ENCODE measurements at regions not wholly inside any gene's neighbourhood (a gene's known extent, or its start where the extent isn't known, plus 50 kb on each side); places are given as distances from the start of the nearest gene placed in this dataset.

- Histone ChIP-seq H3K27me3 (ENCODE audit: insufficient read depth) (no peaks in the 10 kb centered on the region), H4K20me1 (replicated peaks; ENCODE audit: insufficient read depth) (no peaks in the 10 kb centered on the region), H2AFZ (no peak overlapping the region), H3F3A (replicated peaks; ENCODE audit: low read depth) (no peaks in the 10 kb centered on the region), H3K4me1 (ENCODE audit: insufficient read depth) (peaks cover 41% of the 10 kb centered on the region), H3K4me2 (no peak overlapping the region), H3K27ac (ENCODE audit: low read depth) (no peak overlapping the region), H3K36me3 (ENCODE audit: insufficient read depth) (no peaks in the 10 kb centered on the region), H3K9me2 (ENCODE audit: insufficient read depth) (peaks cover 14% of the 10 kb centered on the region), H3K4me3 (no peak overlapping the region), H3K79me2 (replicated peaks; ENCODE audit: insufficient read depth) (no peaks in the 10 kb centered on the region)
- Mint-ChIP-seq H3K27ac (no peak overlapping the region), H3K4me1 (peaks cover 42% of the 10 kb centered on the region), H3K36me3 (ENCODE audit: low read depth) (no peaks in the 10 kb centered on the region), H3K27me3 (ENCODE audit: insufficient read depth, low read depth, poor library complexity) (peaks cover 2% of the 10 kb centered on the region), H3K9me3 (no peaks in the 10 kb centered on the region), H3K4me3 (no peak overlapping the region)
- DNase-seq (ENCODE audit: low spot score) (peak; percentile 17), ATAC-seq (peak; percentile 28; the same call in 1 of the 3 replicates)
- no peak for TF ChIP-seq NANOG (IDR thresholded peaks at IDR 0.05; ENCODE audit: borderline replicate concordance)
- no peak for TF ChIP-seq REST (IDR thresholded peaks at IDR 0.05; ENCODE audit: unreplicated experiment)
- TF ChIP-seq, protein P1, sequence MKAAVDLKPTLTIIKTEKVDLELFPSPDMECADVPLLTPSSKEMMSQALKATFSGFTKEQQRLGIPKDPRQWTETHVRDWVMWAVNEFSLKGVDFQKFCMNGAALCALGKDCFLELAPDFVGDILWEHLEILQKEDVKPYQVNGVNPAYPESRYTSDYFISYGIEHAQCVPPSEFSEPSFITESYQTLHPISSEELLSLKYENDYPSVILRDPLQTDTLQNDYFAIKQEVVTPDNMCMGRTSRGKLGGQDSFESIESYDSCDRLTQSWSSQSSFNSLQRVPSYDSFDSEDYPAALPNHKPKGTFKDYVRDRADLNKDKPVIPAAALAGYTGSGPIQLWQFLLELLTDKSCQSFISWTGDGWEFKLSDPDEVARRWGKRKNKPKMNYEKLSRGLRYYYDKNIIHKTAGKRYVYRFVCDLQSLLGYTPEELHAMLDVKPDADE (IDR thresholded peaks at IDR 0.05): no peak
- TF ChIP-seq, protein P2, sequence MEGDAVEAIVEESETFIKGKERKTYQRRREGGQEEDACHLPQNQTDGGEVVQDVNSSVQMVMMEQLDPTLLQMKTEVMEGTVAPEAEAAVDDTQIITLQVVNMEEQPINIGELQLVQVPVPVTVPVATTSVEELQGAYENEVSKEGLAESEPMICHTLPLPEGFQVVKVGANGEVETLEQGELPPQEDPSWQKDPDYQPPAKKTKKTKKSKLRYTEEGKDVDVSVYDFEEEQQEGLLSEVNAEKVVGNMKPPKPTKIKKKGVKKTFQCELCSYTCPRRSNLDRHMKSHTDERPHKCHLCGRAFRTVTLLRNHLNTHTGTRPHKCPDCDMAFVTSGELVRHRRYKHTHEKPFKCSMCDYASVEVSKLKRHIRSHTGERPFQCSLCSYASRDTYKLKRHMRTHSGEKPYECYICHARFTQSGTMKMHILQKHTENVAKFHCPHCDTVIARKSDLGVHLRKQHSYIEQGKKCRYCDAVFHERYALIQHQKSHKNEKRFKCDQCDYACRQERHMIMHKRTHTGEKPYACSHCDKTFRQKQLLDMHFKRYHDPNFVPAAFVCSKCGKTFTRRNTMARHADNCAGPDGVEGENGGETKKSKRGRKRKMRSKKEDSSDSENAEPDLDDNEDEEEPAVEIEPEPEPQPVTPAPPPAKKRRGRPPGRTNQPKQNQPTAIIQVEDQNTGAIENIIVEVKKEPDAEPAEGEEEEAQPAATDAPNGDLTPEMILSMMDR (conservative IDR thresholded peaks at IDR 0.05; ENCODE audit: low read depth in 2 of 2): no peak
- no peak for TF ChIP-seq STAT1 (IDR thresholded peaks at IDR 0.05; ENCODE audit: unreplicated experiment)
- TF ChIP-seq EZH2 (IDR thresholded peaks at IDR 0.05; ENCODE audit: low read depth, unreplicated experiment): no peak
- TF ChIP-seq ZNF114 (CRISPR knock-in tag; IDR thresholded peaks at IDR 0.05): no peak
- no peak for TF ChIP-seq POLR2AphosphoS5 (IDR thresholded peaks at IDR 0.05; ENCODE audit: low read depth)
- TF ChIP-seq EZH2phosphoT487 (IDR thresholded peaks at IDR 0.05; ENCODE audit: unreplicated experiment): no peak
- no peak for TF ChIP-seq CREB1 (CRISPR knock-in tag; IDR thresholded peaks at IDR 0.05; ENCODE audit: low read depth)
- TF ChIP-seq ZNF462 (CRISPR knock-in tag; IDR thresholded peaks at IDR 0.05): no peak
- TF ChIP-seq JUNB (IDR thresholded peaks at IDR 0.05; ENCODE audit: unreplicated experiment): no peak
- no peak for TF ChIP-seq ZNF331 (CRISPR knock-in tag; IDR thresholded peaks at IDR 0.05; ENCODE audit: low read depth)
Measured at GRCh38 chr3:25291481-25291905, 136.6 kb upstream of the RARB start.
